NCI-H2196 treated with DMSO at 0.1 percent for 48 hours (cell line): ENCODE measurements at regions not wholly inside any gene's neighbourhood (a gene's known extent, or its start where the extent isn't known, plus 50 kb on each side); places are given as distances from the start of the nearest gene placed in this dataset.
"Not testable (repeated sequence)": the region's sequence is repeated elsewhere in the genome, so short reads cannot be mapped to it uniquely, and the experiment has no call there.

Experiments
- DNase-seq: peaks from one replicate; lab custom pipeline; 2025; ENCODE audit not compliant: unreplicated experiment; lab: John Stamatoyannopoulos, UW

DNA sequence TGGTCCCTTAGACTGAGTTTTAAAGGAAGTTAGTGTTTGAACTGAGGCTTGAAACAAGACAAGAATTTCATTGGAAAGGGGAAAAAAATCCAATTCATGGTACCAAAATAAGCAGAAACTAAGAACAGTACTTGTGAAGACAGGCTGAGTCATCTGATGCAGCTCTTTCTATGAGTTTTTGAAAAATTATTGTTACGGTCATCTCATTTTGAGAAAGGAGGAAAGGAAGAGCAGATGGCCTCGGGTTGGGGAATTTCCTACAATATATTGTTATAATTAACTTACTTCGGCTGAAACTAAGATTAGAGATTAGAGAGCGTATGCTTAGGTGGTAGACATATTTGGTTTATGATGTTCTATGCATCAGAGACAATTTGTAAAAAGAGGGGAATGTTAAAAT is 2164.8 kb upstream of the AGA start:
- DNase-seq: no peak

DNA sequence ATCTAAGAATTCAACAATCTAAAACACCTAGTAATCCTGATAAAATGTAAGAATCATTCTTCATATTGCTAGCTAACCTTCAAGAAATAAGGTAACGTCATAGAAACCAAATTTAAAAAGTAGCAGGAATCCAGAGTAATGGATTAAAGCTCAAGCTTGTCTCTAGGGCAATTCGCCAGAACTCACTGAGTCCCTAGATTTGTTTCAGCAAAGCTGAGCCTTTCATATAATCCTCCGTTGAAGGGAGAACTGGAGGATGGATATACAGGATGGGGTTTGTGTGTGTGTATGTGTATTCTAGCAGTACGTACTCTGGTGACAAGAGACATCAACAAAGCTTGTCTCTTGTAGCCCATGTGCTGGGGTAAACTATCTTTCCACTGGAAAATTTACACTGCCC is 2173.5 kb upstream of the AGA start:
- no peak for DNase-seq

DNA sequence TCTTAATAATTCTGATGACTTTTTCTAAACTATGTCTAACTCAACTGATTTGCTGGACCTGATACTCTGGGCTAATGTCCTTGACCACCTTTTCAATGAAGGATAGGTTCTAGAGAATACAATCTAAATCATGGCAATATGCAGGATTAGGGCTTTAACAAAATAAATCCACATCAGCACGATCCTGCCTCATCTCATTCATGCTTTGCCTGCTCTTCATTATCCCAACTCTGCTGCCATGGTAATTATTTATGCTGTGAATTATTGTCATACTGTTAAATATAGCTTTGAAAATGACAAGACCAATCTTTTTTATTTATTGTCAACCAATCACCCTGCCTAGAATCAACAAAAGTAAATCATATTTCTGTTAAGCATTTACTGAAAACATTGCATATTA is 2176.7 kb upstream of the AGA start:
- no peak for DNase-seq

DNA sequence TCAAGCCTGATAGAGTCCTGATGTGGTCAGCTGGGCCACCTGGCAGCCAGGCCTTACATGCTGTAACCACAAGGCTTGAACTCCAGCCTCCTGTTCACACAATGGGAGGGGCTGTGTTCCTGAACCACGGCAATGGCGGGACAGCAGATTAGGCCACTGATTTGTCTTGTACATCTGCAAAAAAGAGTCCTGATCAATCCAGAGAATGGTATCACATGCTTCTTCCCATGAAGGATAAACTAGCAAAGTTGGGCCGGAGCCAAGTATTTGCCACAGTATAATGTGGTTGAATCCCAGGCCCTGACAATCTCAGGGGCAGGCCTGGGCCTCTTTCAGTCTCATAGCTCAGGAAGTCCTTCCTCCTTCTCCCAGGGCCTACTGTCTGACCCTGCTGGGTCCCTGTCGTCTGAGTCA is 2182.5 kb upstream of the AGA start:
- no peak for DNase-seq

DNA sequence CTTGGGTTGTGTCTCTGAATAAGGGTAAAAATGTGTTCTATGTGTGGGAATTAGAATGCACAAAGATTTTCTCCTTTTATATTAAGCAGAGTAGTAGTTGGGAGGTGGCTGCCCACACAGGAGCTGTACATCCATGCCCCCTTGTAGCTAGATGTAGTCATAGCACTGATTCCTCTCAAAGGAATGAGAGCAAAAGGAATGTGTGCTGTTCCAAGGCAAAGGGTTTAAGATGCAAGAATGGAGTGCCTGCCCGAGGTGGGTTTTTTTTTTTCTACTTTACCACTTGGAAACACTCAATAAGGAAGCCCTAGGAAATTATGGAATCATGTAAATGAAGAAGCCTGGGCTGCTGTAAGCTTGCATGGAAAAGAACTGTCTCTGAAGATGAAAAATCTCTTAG is 2183.2 kb upstream of the AGA start:
- DNase-seq: no peak

DNA sequence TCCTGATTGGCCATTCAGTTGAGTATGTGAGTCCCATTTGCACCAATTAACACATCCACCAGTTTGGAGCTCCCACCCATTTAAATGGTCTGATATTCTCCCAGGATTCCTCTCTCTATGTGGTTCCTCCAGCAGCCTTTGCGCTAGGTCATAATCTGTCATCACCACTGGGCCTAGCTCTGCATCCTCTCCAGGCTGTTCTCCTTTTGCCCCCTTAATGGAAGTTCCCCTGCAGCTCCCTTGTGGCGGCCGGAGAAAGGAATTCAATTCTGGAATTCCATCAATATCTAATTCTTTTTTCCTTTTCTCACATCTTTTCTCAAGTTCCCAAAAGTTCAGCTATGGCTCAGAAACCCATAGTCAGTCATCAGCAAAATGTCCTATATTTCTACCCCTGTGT is 2184.4 kb upstream of the AGA start:
- DNase-seq: no peak

DNA sequence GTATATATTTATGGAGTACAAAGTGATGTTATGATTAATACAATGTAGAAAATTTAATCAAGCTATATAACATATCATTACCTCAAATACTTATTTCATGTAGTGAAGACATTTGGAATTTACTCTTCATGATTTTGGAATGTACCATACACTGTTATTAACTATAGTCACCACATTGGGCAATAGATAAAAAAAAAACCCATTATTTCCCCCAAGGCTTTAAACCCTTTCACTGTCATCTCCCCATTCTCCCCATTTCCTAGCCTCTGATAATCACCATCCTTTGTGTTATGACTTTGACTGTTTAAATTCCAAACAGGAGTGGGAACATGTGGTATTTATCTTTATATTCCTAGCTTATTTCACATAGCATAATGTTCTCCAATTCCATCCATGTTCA is 2189.1 kb upstream of the AGA start:
- no peak for DNase-seq

DNA sequence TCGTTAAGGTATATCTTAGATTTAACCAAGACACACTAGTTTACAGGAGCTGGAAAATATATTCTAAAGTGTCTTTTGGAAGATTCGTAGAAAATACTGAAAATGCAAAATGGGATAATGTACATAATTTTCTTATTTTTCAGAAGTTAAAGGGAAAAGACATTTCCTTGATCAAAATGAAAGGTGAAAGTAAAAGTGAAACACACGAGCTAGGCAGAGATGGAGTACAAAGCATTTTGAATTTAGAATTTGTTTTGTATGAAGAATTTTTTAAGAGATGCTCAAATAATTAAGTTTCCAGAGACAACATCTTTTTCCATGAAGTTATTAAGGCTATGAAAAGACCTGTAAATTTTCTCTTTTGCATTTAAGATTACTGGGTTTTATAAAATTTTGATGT is 2192.6 kb upstream of the AGA start:
- DNase-seq: no peak

DNA sequence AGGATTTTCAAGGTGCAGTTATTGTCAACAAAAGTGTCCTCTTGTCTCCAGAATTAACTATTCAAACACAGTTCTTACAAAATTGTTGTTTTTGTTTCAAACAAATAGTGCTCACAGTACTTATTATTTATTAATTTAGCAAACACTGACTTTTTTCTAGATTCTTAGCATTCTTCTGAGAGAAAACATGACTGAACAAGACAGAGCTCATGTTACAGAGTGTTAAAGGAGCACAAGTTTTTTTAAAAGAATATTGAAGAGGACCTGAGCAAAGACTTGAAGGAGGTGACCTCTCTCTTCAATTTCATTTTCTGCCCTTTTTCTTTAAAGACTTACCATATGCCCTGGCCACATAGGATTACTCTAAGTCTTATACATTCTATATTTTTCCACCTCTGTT is 2220.3 kb upstream of the AGA start:
- DNase-seq: no peak

DNA sequence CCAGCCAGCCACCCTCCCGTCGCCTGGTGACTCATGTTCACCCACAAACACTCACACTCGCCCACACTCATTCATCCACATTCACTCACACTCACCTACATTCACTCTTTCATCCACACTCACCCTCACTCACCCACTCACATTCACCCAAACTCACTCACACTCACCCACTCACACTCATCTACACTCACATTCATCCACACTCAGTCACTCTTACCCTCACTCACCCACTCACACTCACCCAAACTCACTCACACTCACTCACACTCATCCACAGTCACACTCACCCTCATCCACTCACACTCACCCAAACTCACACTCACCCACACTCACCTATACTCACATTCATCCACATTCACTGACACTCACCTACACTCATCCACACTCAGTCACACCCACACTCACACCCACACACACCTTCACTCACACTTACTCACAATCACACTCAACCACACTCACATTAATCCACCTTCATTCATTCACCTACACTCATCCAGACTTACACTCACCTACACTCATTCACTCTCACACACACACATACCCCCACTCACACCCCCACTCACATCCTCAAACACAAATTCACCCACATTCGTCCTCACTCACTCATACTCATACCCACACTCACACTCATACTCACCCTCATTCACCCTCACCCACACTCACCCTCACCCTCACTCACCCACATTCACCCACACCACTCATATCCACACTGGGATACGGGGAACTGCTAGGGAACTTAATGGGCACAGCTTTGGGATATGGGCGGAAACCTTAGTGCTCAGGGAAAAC is 2221.6 kb upstream of the AGA start:
- no peak for DNase-seq

DNA sequence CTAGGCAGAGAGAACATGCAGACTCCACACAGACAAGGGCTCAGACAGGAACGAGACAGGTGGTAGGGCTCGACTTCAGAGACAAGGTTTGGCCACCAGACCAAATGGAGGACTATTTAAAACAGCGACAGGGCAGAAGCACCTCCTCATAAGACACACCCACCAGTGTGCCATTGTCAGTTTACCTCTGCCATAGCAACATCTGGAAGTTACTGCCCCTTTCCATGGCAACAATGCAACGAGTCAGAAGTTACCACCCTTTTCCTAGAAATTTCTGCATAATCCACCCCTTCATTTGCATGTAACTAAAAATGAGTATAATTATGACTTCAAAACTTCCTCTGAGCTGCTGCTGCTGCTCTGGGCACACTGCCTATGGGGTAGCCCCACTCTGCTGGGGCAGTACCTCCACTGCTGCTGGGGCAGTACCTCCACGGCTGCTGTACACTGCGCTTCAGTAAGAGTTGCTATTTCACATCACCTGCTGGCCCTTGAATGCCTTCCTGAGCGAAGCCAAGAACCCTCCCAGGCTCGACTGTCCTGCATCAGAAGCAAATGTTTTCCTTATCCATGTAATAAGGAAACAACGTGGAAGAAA is 2222.3 kb upstream of the AGA start:
- DNase-seq: no peak

DNA sequence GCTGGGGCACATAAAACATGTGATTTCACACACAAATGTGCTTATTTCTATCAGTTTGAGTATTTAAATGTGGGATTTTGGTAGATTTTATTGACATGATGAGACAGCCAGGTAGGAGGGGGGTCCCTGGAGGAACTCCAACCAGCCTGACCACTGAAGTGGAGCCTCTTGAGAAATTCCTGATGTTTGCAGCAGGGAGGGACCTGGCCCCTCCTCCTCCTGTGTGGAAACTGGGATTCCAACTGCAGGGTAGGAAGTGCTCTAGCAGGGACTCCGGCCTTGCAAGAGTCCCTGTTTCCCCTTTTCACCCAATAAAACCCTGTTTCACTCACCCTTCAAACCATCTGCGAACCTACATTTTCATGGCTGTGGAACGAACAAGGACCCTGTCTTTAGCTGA is 2224.0 kb upstream of the AGA start:
- DNase-seq: no peak

DNA sequence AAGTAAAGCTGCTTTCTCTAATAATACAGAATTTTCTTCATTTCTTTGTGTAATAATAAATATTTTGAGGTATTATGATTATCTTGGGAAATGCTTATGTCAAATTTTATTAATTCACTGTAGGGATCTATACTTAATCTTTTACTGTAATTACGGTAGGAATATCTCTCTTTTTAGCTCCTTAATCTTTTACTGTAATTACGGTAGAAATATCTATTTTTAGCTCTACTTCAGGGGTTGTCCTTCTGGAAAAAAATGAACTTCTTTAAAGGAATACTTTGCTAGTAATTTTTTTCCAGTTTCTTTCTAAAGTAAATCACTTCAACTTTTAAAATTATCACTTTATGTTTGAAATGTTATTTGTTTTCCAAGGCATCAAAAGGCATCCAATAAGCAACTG is 2229.4 kb upstream of the AGA start:
- DNase-seq: no peak

DNA sequence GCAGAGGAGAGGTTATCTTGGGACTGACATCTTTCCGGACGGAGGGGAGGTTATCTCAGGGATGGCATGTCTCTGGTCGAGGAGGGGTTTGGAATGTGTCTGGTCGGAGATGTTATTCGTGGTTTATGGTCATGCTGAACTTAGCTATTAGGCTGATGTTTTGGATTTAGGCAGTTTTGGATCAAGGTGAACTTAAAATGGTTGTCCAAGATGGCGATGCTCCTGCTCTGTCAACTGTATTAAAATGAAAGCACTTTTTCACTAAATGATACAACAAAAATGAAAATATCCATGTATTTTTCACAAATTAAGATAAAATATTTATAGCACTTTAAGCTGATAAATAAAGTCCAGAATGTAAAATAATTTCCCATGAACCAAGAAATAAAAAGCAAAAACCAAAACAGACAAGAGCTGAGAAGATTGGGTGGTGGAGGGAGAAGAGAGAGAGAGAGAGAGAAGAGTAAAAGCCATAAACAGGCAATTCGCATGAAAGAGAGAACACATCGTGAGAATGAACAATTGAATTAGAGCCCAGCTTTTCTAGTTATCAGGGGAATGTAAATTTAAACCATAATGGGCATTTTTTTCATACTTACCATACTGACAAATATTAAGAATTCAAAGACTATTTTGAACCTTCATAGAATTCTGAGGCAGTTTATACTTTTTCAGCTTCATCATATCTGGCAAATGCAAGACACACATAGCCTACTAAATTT is 2236.0 kb upstream of the AGA start:
- DNase-seq: no peak

DNA sequence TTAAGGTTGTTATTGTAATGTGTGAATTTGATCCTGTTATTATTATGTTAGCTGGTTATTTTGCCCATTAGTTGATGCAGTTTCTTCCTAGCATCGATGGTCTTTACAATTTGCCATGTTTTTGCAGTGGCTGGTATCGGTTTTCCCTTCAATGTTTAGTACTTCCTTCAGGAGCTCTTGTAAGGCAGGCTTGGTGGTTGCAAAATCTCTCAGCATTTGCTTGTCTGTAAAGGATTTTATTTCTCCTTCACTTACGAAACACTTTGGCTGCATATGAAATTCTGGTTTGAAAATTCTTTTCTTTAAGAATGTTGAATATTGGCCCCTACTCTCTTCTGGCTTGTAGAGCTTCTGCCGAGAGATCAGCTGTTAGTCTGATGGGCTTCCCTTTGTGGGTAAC is 2241.4 kb upstream of the AGA start:
- DNase-seq: not testable (repeated sequence)

DNA sequence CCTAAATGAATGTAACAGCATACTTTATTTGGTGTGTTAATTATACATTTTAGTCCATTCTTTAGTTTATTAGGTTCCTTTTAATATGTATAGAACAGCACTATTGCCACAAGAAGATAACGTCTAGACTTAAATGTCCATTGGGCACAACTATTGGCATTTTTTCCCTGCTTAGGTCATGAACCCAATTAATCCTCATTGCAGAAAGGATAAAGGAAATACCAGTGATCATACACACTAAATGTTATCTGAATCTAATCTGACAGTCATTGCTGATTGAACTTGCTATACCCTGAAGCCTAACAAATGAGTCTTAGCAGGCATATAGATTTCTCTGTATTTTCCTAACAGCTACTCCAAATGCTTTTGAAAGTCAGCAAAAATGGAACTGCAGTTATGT is 2250.0 kb upstream of the AGA start:
- no peak for DNase-seq

DNA sequence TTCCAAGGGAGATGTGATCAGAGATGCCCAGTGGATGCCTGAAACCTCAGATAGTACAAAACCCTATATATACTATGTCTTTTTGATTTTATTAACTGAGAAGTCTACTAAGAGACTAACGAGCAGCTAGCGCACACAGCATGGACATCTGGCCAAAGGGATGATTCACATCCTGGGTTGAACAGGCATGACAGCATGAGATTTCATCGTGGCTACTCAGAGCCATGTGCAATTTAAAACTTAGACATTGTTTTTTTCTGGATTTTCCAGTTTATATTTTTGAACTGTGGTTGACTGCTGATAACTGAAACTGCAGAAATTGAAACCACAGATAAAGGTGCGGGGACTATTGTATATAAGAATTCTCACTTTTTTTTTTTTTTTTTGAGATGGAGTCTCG is 2252.9 kb upstream of the AGA start:
- no peak for DNase-seq

DNA sequence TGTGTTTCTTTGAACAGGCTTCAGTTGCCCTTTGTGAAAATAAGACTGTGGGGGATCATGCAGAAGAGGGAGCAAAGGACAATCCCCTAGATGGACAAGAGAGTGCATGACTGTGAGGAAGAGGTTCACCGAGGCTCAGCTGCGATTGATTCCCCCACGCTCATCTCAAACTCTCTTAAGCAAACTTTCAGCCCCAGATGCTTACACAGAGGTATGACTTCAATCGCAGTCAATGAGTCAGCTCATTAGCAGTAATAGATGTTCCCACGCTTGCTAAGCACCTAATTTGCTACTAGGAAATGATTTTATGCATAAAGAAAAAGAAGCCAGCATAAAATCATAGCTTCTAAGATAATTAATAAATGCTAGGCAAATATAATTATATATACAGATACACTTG is 2256.1 kb upstream of the AGA start:
- no peak for DNase-seq

DNA sequence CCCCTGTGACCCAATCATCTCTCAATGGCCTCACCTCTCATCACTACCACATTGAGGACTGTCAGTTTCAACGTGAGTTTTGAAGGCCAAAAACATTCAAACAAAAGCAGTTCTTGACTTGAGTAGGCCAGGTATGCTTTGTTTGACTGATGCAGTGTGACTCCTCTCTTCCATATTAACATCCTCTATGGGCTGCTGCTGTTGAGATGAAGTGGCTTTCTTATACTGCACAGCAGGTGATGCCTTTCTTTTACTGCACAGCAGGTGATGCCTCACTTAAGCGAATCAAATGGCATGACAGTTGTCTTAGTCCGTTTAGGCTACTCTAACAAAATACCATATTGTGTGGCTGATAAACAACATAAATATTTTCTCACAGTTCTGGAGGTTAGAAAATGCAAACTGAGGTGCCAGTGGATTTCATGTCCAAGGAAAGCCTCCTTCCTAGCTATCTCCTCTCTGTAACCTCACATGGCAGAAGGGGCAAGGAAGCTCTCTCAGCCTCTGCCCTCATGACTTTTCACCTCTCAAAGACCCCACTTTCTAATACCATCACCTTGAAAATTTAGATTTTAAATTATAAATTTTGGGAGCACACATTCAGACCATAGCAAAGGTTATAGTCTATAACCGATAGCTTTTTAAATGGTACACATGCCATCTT is 2267.9 kb upstream of the AGA start:
- no peak for DNase-seq

DNA sequence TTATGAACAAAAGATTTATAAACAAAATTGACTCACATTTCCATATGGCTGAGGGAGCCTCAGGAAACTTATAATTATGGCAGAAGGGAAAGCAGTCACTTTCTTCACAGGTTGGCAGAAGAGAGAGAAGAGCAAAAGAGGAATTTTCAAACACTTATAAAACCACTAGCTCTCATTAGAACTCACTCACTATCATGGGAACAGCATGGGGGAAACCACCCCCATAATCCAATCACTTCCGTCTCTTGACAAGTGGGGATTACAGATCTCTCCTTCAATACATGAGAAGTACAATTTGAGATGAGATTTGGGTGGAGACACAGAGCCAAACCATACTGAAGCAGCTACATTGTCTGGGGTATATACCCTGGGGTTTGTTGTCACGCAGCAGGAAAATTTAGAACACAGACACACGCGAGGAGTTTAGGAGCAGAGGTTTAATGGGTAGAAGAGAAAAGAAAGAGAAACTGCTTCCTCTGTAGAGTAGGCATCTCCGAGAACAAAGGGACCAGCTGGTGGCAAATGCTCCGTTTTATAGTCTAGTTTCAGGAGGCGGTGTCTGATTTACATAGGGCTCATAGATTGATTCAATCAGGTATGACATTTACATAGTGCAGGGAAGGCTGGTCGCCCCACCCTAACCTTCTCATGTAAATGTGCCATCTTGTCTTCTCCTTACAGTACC is 2277.7 kb upstream of the AGA start:
- DNase-seq: no peak

DNA sequence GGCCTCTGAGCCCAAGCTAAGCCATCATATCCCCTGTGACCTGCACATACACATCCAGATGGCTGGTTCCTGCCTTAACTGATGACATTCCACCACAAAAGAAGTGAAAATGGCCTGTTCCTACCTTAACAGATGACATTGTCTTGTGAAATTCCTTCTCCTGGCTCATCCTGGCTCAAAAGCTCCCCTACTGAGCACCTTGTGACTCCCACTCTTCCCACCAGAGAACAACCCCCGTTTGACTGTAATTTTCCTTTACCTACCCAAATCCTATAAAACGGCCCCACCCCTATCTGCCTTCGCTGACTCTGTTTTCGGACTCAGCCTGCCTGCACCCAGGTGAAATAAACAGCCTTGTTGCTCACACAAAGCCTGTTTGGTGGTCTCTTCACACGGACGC is 2284.3 kb upstream of the AGA start:
- not testable (repeated sequence) for DNase-seq
